IMR-90 (cell line): ENCODE measurements at regions not wholly inside any gene's neighbourhood (a gene's known extent, or its start where the extent isn't known, plus 50 kb on each side); places are given as distances from the start of the nearest gene placed in this dataset.

Source experiments
- BHLHE40 ChIP-seq: fragments of 150-350 bp; IDR thresholded peaks from 2 replicates; pipeline ENCODE4 v1.6.1; 2016; ENCODE audit warnings: mild to moderate bottlenecking, low read depth, low read length
- CEBPB ChIP-seq: IDR thresholded peaks from 2 replicates; pipeline ENCODE4 v1.6.1; 2012; ENCODE audit warnings: low read depth, low read length, improper control_type of control experiment
- CHD1 ChIP-seq: IDR thresholded peaks from 2 replicates; pipeline ENCODE4 v1.6.1; 2012; ENCODE audit warnings: low read depth, low read length, improper control_type of control experiment
- MXI1 ChIP-seq: IDR thresholded peaks from 2 replicates; pipeline ENCODE4 v1.6.1; 2012; ENCODE audit warnings: low read depth, mild to moderate bottlenecking, low read length, moderate library complexity, borderline replicate concordance
- POLR2A ChIP-seq: IDR thresholded peaks from 2 replicates; pipeline ENCODE4 v1.6.1; 2012; ENCODE audit warnings: mild to moderate bottlenecking, low read depth, low read length
- TF ChIP-seq, protein P1 (sequence below): conservative IDR thresholded peaks from 2 replicates; pipeline ENCODE4 v1.5.1; 2012; ENCODE audit warnings: mild to moderate bottlenecking, low read depth, low read length, improper control_type of control experiment

DNA sequence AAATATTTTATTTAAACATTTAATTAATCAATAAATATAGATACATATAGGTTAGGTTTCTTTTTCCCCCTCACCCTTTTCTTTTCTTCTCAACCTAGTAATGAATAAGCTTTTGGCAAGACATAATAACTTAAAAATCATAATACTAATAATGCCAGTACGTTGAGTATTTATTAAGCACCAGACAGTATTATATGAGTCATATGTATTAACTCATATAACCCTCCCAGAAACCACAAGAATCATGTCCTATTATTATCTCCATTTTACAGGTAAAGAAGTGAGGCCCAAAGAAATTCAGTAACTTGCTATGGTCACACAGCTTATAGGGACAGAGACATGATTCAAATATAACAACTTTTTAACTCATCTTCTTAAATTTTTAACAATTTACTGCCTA lies 834.5 kb upstream of the ADGRL2 start:
- TF ChIP-seq, protein P1, sequence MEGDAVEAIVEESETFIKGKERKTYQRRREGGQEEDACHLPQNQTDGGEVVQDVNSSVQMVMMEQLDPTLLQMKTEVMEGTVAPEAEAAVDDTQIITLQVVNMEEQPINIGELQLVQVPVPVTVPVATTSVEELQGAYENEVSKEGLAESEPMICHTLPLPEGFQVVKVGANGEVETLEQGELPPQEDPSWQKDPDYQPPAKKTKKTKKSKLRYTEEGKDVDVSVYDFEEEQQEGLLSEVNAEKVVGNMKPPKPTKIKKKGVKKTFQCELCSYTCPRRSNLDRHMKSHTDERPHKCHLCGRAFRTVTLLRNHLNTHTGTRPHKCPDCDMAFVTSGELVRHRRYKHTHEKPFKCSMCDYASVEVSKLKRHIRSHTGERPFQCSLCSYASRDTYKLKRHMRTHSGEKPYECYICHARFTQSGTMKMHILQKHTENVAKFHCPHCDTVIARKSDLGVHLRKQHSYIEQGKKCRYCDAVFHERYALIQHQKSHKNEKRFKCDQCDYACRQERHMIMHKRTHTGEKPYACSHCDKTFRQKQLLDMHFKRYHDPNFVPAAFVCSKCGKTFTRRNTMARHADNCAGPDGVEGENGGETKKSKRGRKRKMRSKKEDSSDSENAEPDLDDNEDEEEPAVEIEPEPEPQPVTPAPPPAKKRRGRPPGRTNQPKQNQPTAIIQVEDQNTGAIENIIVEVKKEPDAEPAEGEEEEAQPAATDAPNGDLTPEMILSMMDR, result no peak
- no peak for TF ChIP-seq POLR2A
- no peak for TF ChIP-seq CEBPB
- TF ChIP-seq CHD1, result no peak
- TF ChIP-seq MXI1, result no peak
- no peak for TF ChIP-seq BHLHE40
